ENCODE measurements at regions not wholly inside any gene's neighbourhood (a gene's known extent, or its start where the extent isn't known, plus 50 kb on each side); places are given as distances from the start of the nearest gene placed in this dataset.

- DNase-seq (ENCODE audit: low read depth in 1 of 2, low spot score in 2 of 2) (no peak), FAIRE-seq (no peak)
- Histone ChIP-seq H3K36me3 (ENCODE audit: control insufficient read depth in 2 of 4, insufficient read depth in 4 of 4, low read length in 3 of 4) (no peaks in the 10 kb centered on the region), H3K27ac (ENCODE audit: low read depth, low read length) (no peak overlapping the region), H3K79me1 (ENCODE audit: low read depth, low read length) (no peaks in the 10 kb centered on the region), H3K79me2 (ENCODE audit: control insufficient read depth in 1 of 2, insufficient read depth in 2 of 2, low read length in 2 of 2) (no peaks in the 10 kb centered on the region), H4K91ac (replicated peaks; ENCODE audit: insufficient read length, low read length) (no peak overlapping the region), H2BK15ac (ENCODE audit: low read length) (no peak overlapping the region), H2AK5ac (ENCODE audit: low read depth, low read length) (no peak overlapping the region), H3K9me3 (ENCODE audit: insufficient read depth in 2 of 2, low read depth in 1 of 2, low read length in 1 of 2) (no peaks in the 10 kb centered on the region), H3K4me1 (replicated peaks in 1 of 4; ENCODE audit: control insufficient read depth in 3 of 4, insufficient read depth in 4 of 4, low read length in 3 of 4) (peaks cover 2 to 9% (median 5%) of the 10 kb centered on the region in 4 experiments; a peak in 4 of 7 replicates), H4K8ac (ENCODE audit: extremely low read depth, insufficient read depth, low read length) (no peak overlapping the region), H3K18ac (ENCODE audit: extremely low read depth, low read length) (no peak overlapping the region), H2BK20ac (ENCODE audit: low read length) (no peak overlapping the region), H2BK120ac (replicated peaks; ENCODE audit: low read depth, low read length) (no peak overlapping the region), H3K27me3 (replicated peaks in 1 of 4; ENCODE audit: control insufficient read depth in 3 of 4, extremely low read depth in 1 of 4, insufficient read depth in 3 of 4, low read length in 3 of 4) (no peaks in the 10 kb centered on the region; a peak in 2 of 7 replicates), H2BK5ac (ENCODE audit: low read depth, low read length) (no peak overlapping the region), H3K4ac (replicated peaks; ENCODE audit: insufficient read length, low read depth, low read length) (no peak overlapping the region), H3K4me2 (ENCODE audit: insufficient read depth in 1 of 2, low read depth in 2 of 2, low read length in 2 of 2) (no peak overlapping the region), H3K56ac (replicated peaks; ENCODE audit: insufficient read length, low read depth, low read length) (no peak overlapping the region), H3K23me2 (ENCODE audit: low read depth, low read length) (no peaks in the 10 kb centered on the region), H3K14ac (ENCODE audit: insufficient read length) (no peak overlapping the region), H4K5ac (ENCODE audit: insufficient read length, low read depth, low read length) (no peak overlapping the region), H3K4me3 (ENCODE audit: extremely low read depth in 1 of 4, insufficient read depth in 2 of 4, low read depth in 3 of 4, low read length in 4 of 4) (no peak overlapping the region), H2AFZ (ENCODE audit: low read length) (no peak overlapping the region), H4K20me1 (replicated peaks in 1 of 2; ENCODE audit: control insufficient read depth in 1 of 2, insufficient read depth in 2 of 2, low read length in 2 of 2) (no peaks in the 10 kb centered on the region), H3K9ac (replicated peaks in 1 of 4; ENCODE audit: extremely low read depth in 1 of 4, low read depth in 3 of 4, low read length in 3 of 4) (no peak overlapping the region), H3K23ac (ENCODE audit: insufficient read length) (no peak overlapping the region), H2BK12ac (ENCODE audit: low read depth, low read length) (no peak overlapping the region)
- CTCF ChIA-PET (ENCODE audit: partially characterized antibody): interaction anchor here (1.0 kb wide), 1 partner anchor 16 kb away, joined by 3 read pairs; no protein-coding TSS in a partner anchor
- 92% methylated on average over 1 of the region's 1 CpG; no CpG with 5 or more reads in 1 of the 2 experiments for WGBS, 2 experiments (ENCODE audit: extremely low coverage in 1 of 2, insufficient coverage in 1 of 2, insufficient read length in 1 of 2, insufficient replicate concordance in 2 of 2, low coverage in 1 of 2, low lambda C conversion rate in 2 of 2, missing lambda C conversion rate in 1 of 2)
- POLR2A ChIA-PET (ENCODE audit: partially characterized antibody): no interaction called here
- TF ChIP-seq CTBP2 (IDR thresholded peaks at IDR 0.05; ENCODE audit: borderline replicate concordance, insufficient read depth, insufficient read length, low read length): no peak
- no peak for TF ChIP-seq TAF1 (IDR thresholded peaks at IDR 0.05; ENCODE audit: low read depth, low read length)
- TF ChIP-seq GABPA (IDR thresholded peaks at IDR 0.05; ENCODE audit: borderline replicate concordance, insufficient read depth, low read length): no peak
- TF ChIP-seq GTF2F1 (IDR thresholded peaks at IDR 0.05; ENCODE audit: borderline replicate concordance, low read depth, low read length): no peak
- TF ChIP-seq CBX5 (IDR thresholded peaks at IDR 0.05; ENCODE audit: low read depth, low read length): no peak
- no peak for TF ChIP-seq TAF7 (optimal IDR thresholded peaks at IDR 0.05; ENCODE audit: borderline replicate concordance, low read depth, low read length)
- TF ChIP-seq KDM4A (IDR thresholded peaks at IDR 0.05; ENCODE audit: low read depth, low read length, severe bottlenecking): no peak
- TF ChIP-seq RNF2 (IDR thresholded peaks at IDR 0.05; ENCODE audit: borderline replicate concordance, low read depth, low read length, missing control alignments, poor library complexity, severe bottlenecking): no peak
- TF ChIP-seq POLR2AphosphoS5 (IDR thresholded peaks at IDR 0.05; ENCODE audit: low read depth, low read length): no peak
- TF ChIP-seq HDAC2 (IDR thresholded peaks at IDR 0.05; ENCODE audit: borderline replicate concordance in 1 of 2, low read depth in 2 of 2, low read length in 2 of 2): no peak
- no peak for TF ChIP-seq CHD1 (IDR thresholded peaks at IDR 0.05; ENCODE audit: low read depth, low read length)
These were observed 831.2 kb downstream of the MAFB start for GRCh38 chr20:39857835-39858234.
